ENCODE measurements at regions not wholly inside any gene's neighbourhood (a gene's known extent, or its start where the extent isn't known, plus 50 kb on each side); places are given as distances from the start of the nearest gene placed in this dataset.

DNA sequence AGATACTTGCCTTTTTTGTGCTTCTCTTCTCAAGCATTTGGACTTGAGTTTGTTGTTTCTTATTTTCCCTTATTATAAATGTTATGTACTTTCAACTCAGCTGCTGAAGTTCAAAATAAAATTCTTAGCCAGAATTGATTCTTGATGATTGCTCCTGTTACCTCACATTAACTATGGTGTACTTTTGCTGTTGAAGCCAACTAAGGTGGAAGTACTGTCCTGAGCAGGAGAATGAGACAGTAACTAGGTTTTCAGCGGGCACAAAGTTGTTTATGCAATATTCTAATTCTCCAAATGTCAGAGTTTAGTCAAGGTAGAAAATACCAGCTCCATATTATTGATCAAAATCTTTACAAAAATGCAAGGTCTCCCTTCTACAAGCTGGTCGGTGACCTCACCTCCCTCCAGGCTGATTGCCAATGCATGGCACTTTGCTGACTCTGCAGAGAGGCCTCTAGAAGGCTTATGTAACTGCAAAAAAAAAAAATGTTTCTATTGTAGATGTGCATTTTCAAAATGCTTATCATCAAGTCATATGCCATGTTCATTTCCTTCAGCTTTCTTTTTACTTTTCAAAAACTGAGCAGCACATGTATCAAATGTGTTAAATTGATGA, 1783.5 kb upstream of the WWC1 start:
- H4K8ac ChIP-seq (ENCODE audit: low read depth, low read length), result no peak overlapping the region
- H3K4me1 ChIP-seq (ENCODE audit: control insufficient read depth in 1 of 2, insufficient read depth in 2 of 2, low read length in 2 of 2), result no peaks in the 10 kb centered on the region
- H4K12ac ChIP-seq (ENCODE audit: low read depth, low read length), result no peak overlapping the region
- no peak overlapping the region for H2BK5ac ChIP-seq (ENCODE audit: low read depth, low read length, poor library complexity)
- H3K4me3 ChIP-seq (ENCODE audit: low read depth, low read length), result no peak overlapping the region
- no peak overlapping the region for H4K91ac ChIP-seq (ENCODE audit: low read depth, low read length)
- no peak overlapping the region for H3K4ac ChIP-seq (ENCODE audit: low read depth, low read length)
- no peak overlapping the region for H2AFZ ChIP-seq (ENCODE audit: insufficient read depth, low read length, poor library complexity)
- no peaks in the 10 kb centered on the region for H3K9me3 ChIP-seq (ENCODE audit: insufficient read depth, low read depth, low read length)
- no peak overlapping the region for H3K9ac ChIP-seq (ENCODE audit: low read length)
- H3K18ac ChIP-seq (ENCODE audit: low read length), result no peak overlapping the region
- H3K4me2 ChIP-seq (ENCODE audit: low read length), result no peak overlapping the region
- no peak overlapping the region for H2AK5ac ChIP-seq (ENCODE audit: low read length)
- H3K23ac ChIP-seq (ENCODE audit: low read length), result no peak overlapping the region
- no peak overlapping the region for H3K27ac ChIP-seq (ENCODE audit: low read depth, low read length)
- H2BK12ac ChIP-seq (ENCODE audit: low read length), result no peak overlapping the region
- H3K79me1 ChIP-seq (ENCODE audit: low read length), result no peaks in the 10 kb centered on the region
- H3K14ac ChIP-seq (ENCODE audit: low read length), result no peak overlapping the region
- no peaks in the 10 kb centered on the region for H3K79me2 ChIP-seq (ENCODE audit: control insufficient read depth, insufficient read depth, low read length, poor library complexity)
- no peaks in the 10 kb centered on the region for H3K27me3 ChIP-seq (ENCODE audit: insufficient read depth, low read length)
- no CpG with 5 or more reads among the region's 2 CpGs for WGBS (ENCODE audit: extremely low coverage, insufficient coverage, insufficient read length)
- H3K36me3 ChIP-seq (ENCODE audit: control insufficient read depth in 1 of 2, insufficient read depth in 2 of 2, low read length in 2 of 2), result no peaks in the 10 kb centered on the region
- no peak overlapping the region for H2BK120ac ChIP-seq (ENCODE audit: insufficient read depth, low read length, poor library complexity)
- DNase-seq, result peak; percentile 3 to 46

DNA sequence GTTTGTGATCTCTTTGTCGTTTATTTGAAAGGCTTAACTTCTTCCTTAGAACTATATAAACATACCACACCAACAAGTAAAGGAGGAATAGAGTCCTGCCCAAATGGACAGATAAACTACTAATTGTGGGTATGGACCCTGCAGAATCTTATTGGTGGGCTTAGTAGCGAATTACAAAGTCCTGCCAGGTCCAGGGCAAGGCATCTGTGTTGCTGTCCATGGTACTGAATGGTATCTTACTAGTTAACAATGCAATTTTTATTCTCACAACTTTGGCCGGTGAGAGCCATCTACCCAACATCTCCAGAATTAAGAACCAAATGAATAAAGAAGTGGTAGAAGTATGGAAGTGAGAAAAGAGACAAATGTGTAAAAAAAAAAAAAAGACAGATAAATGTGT, 1782.4 kb upstream of the WWC1 start:
- H3K4ac ChIP-seq (ENCODE audit: low read depth, low read length), result no peak overlapping the region
- no peak overlapping the region for H3K9ac ChIP-seq (ENCODE audit: low read length)
- H4K8ac ChIP-seq (ENCODE audit: low read depth, low read length), result no peak overlapping the region
- H3K27ac ChIP-seq (ENCODE audit: low read depth, low read length), result no peak overlapping the region
- no peak overlapping the region for H4K12ac ChIP-seq (ENCODE audit: low read depth, low read length)
- H3K18ac ChIP-seq (ENCODE audit: low read length), result no peak overlapping the region
- H3K23ac ChIP-seq (ENCODE audit: low read length), result no peak overlapping the region
- no peaks in the 10 kb centered on the region for H3K9me3 ChIP-seq (ENCODE audit: insufficient read depth, low read depth, low read length)
- no peak overlapping the region for H4K91ac ChIP-seq (ENCODE audit: low read depth, low read length)
- DNase-seq, result peak in 1 of 2 donors; percentile 19
- no peak overlapping the region for H3K14ac ChIP-seq (ENCODE audit: low read length)
- H2AK5ac ChIP-seq (ENCODE audit: low read length), result no peak overlapping the region
- H2BK12ac ChIP-seq (ENCODE audit: low read length), result no peak overlapping the region
- H2BK5ac ChIP-seq (ENCODE audit: low read depth, low read length, poor library complexity), result no peak overlapping the region
- no peak overlapping the region for H2AFZ ChIP-seq (ENCODE audit: insufficient read depth, low read length, poor library complexity)
- no peaks in the 10 kb centered on the region for H3K79me2 ChIP-seq (ENCODE audit: control insufficient read depth, insufficient read depth, low read length, poor library complexity)
- no peaks in the 10 kb centered on the region for H3K36me3 ChIP-seq (ENCODE audit: control insufficient read depth in 1 of 2, insufficient read depth in 2 of 2, low read length in 2 of 2)
- H3K4me1 ChIP-seq (ENCODE audit: control insufficient read depth in 1 of 2, insufficient read depth in 2 of 2, low read length in 2 of 2), result no peaks in the 10 kb centered on the region
- no peaks in the 10 kb centered on the region for H3K79me1 ChIP-seq (ENCODE audit: low read length)
- no peaks in the 10 kb centered on the region for H3K27me3 ChIP-seq (ENCODE audit: insufficient read depth, low read length)
- no peak overlapping the region for H3K4me2 ChIP-seq (ENCODE audit: low read length)
- H2BK120ac ChIP-seq (ENCODE audit: insufficient read depth, low read length, poor library complexity), result no peak overlapping the region
- no CpG with 5 or more reads among the region's 3 CpGs for WGBS (ENCODE audit: extremely low coverage, insufficient coverage, insufficient read length)
- H3K4me3 ChIP-seq (ENCODE audit: low read depth, low read length), result no peak overlapping the region

DNA sequence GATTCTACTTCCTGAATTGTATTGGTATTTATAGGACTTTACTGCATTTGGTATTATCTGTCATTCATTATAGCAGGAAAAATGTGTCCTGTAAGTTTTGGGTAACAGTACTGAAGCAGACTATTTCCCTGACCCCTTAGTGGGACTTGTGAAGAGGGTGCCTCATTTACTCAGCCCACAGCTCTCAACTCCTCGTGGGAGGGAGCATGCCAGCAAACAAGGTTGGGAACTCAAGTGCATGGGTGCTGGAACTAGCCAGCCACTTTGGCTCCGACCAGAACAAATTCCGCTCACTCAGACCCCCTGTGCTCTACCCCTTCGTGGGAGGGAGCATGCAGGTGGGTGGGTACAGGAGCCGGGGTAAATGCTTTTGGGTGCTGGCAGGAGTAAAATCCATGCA, 1773.5 kb upstream of the WWC1 start:
- WGBS (ENCODE audit: extremely low coverage, insufficient coverage, insufficient read length), result no CpG with 5 or more reads among the region's 5 CpGs

DNA sequence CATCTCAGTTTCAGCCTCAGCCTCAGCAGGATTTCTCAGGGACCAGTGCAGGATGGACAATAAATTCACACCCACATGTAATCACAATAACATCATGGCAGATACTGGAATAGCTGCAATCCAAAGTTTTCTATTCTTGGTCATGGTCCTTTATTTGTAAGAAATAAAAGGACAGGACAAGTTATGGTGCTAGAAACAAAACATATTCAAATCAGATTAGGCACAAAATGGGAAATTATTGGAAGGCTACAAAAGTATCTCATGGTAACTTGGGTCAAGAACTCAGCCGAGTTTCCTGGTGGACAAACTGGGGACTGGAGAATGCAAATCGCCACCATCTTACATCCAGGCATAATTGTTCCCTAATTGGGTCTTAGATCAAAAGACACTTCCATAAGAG, 1768.2 kb upstream of the WWC1 start:
- Histone ChIP-seq H3K79me2 (ENCODE audit: control insufficient read depth, insufficient read depth, low read length, poor library complexity) (no peaks in the 10 kb centered on the region), H2AK5ac (ENCODE audit: low read length) (no peak overlapping the region), H3K9me3 (ENCODE audit: insufficient read depth, low read depth, low read length) (no peaks in the 10 kb centered on the region), H3K27me3 (ENCODE audit: insufficient read depth, low read length) (no peaks in the 10 kb centered on the region), H4K8ac (ENCODE audit: low read depth, low read length) (no peak overlapping the region), H3K36me3 (ENCODE audit: control insufficient read depth in 1 of 2, insufficient read depth in 2 of 2, low read length in 2 of 2) (no peaks in the 10 kb centered on the region), H2BK120ac (ENCODE audit: insufficient read depth, low read length, poor library complexity) (no peak overlapping the region), H3K14ac (ENCODE audit: low read length) (no peak overlapping the region), H3K27ac (ENCODE audit: low read depth, low read length) (no peak overlapping the region), H3K9ac (ENCODE audit: low read length) (no peak overlapping the region), H3K18ac (ENCODE audit: low read length) (no peak overlapping the region), H3K4ac (ENCODE audit: low read depth, low read length) (no peak overlapping the region), H4K91ac (ENCODE audit: low read depth, low read length) (no peak overlapping the region), H2AFZ (ENCODE audit: insufficient read depth, low read length, poor library complexity) (no peak overlapping the region), H3K4me2 (ENCODE audit: low read length) (no peak overlapping the region), H3K79me1 (ENCODE audit: low read length) (no peaks in the 10 kb centered on the region), H2BK5ac (ENCODE audit: low read depth, low read length, poor library complexity) (no peak overlapping the region), H3K4me3 (ENCODE audit: low read depth, low read length) (no peak overlapping the region), H3K23ac (ENCODE audit: low read length) (no peak overlapping the region), H2BK12ac (ENCODE audit: low read length) (no peak overlapping the region), H3K4me1 (ENCODE audit: control insufficient read depth in 1 of 2, insufficient read depth in 2 of 2, low read length in 2 of 2) (no peaks in the 10 kb centered on the region), H4K12ac (ENCODE audit: low read depth, low read length) (no peak overlapping the region)
- WGBS (ENCODE audit: extremely low coverage, insufficient coverage, insufficient read length), result no CpG with 5 or more reads among the region's 2 CpGs
- no peak for DNase-seq

More for the DNA sequence above, 1773.5 kb upstream of the WWC1 start:
- H4K12ac ChIP-seq (ENCODE audit: low read depth, low read length), result no peak overlapping the region
- no peak overlapping the region for H3K14ac ChIP-seq (ENCODE audit: low read length)
- no peak overlapping the region for H3K18ac ChIP-seq (ENCODE audit: low read length)
- H2AK5ac ChIP-seq (ENCODE audit: low read length), result no peak overlapping the region
- H2BK5ac ChIP-seq (ENCODE audit: low read depth, low read length, poor library complexity), result no peak overlapping the region
- no peak overlapping the region for H2AFZ ChIP-seq (ENCODE audit: insufficient read depth, low read length, poor library complexity)
- H2BK12ac ChIP-seq (ENCODE audit: low read length), result no peak overlapping the region
- H3K4ac ChIP-seq (ENCODE audit: low read depth, low read length), result no peak overlapping the region
- no peak for DNase-seq
- no peaks in the 10 kb centered on the region for H3K27me3 ChIP-seq (ENCODE audit: insufficient read depth, low read length)
- no peak overlapping the region for H3K23ac ChIP-seq (ENCODE audit: low read length)
- no peak overlapping the region for H3K4me2 ChIP-seq (ENCODE audit: low read length)
- no peak overlapping the region for H4K91ac ChIP-seq (ENCODE audit: low read depth, low read length)
- H3K27ac ChIP-seq (ENCODE audit: low read depth, low read length), result no peak overlapping the region
- no peaks in the 10 kb centered on the region for H3K36me3 ChIP-seq (ENCODE audit: control insufficient read depth in 1 of 2, insufficient read depth in 2 of 2, low read length in 2 of 2)
- H3K4me1 ChIP-seq (ENCODE audit: control insufficient read depth in 1 of 2, insufficient read depth in 2 of 2, low read length in 2 of 2), result no peaks in the 10 kb centered on the region
- no peaks in the 10 kb centered on the region for H3K79me1 ChIP-seq (ENCODE audit: low read length)
- no peaks in the 10 kb centered on the region for H3K9me3 ChIP-seq (ENCODE audit: insufficient read depth, low read depth, low read length)
- H3K4me3 ChIP-seq (ENCODE audit: low read depth, low read length), result no peak overlapping the region
- H4K8ac ChIP-seq (ENCODE audit: low read depth, low read length), result no peak overlapping the region
- H3K9ac ChIP-seq (ENCODE audit: low read length), result no peak overlapping the region
- H2BK120ac ChIP-seq (ENCODE audit: insufficient read depth, low read length, poor library complexity), result no peak overlapping the region
- H3K79me2 ChIP-seq (ENCODE audit: control insufficient read depth, insufficient read depth, low read length, poor library complexity), result no peaks in the 10 kb centered on the region

Measured in trophoblast cell (in vitro differentiated cells and primary cell).